ENCODE measurements at regions not wholly inside any gene's neighbourhood (a gene's known extent, or its start where the extent isn't known, plus 50 kb on each side); places are given as distances from the start of the nearest gene placed in this dataset.

- TF ChIP-seq CTCF (IDR thresholded peaks at IDR 0.05 in 4 of 5, conservative IDR thresholded peaks at IDR 0.05 in 1 of 5) (no peak), POLR2A (IDR thresholded peaks at IDR 0.05) (no peak)
Observed at GRCh38 chr7:25436413-25436812, 208.1 kb upstream of the NPVF start.

All from gastrocnemius medialis (tissue), 4 donors.